ENCODE measurements at regions not wholly inside any gene's neighbourhood (a gene's known extent, or its start where the extent isn't known, plus 50 kb on each side); places are given as distances from the start of the nearest gene placed in this dataset.
"Not testable (repeated sequence)": the region's sequence is repeated elsewhere in the genome, so short reads cannot be mapped to it uniquely, and the experiment has no call there.

DNA sequence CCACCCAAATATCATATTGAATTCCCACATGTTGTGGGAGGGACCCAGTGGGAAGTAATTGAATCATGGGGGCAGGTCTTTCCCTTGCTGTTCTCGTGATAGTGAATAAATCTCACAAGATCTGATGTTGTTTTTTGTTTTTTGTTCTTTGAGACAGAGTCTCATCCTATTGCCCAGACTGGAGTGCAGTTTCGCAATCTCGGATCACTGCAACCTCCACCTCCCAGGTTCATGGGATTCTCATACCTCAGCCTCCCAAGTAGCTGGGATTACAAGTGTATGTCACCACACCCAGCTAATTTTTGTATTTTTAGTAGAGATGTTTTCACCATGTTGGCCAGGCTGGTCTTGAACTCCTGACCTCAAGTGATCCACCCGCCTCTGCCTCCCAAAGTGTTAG is 552.6 kb upstream of the VRK2 start:
- DNase-seq (ENCODE audit: low spot score), result not testable (repeated sequence)

DNA sequence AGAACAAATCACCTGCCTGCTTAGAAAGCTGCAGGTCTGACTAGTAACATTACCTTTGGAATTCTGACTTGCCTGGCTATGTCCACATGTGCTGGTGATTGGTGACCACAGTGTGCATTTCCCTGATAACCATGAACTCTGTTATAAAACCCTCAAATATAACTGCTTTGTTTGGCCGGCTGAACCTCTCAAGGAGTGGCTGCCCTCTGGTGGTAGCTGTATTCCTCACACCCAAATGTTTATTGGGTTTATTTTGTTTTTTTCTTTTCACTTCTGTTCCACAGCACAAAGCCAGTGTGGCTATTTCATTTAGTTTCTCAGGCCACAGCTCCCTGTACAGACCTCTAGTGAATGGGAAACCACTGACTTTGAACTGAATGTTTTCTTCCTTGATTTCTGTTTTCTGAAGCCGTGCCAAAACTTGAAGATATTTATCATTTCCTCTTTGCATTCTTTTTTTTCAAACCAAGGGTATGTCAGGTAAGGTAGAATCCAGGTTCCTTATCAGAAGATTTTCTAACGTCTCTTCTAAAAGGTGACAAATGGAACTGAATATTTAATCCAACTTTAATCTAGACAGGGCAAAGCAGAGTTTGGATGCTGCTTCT is 549.0 kb upstream of the VRK2 start:
- DNase-seq (ENCODE audit: low spot score), result peak; percentile 51

- DNase-seq (ENCODE audit: low spot score), result no peak
Measured at GRCh38 chr2:57504787-57505186, 541.8 kb upstream of the VRK2 start.

- no peak for DNase-seq (ENCODE audit: low spot score)
Measured at GRCh38 chr2:57509189-57509588, 537.4 kb upstream of the VRK2 start.

DNA sequence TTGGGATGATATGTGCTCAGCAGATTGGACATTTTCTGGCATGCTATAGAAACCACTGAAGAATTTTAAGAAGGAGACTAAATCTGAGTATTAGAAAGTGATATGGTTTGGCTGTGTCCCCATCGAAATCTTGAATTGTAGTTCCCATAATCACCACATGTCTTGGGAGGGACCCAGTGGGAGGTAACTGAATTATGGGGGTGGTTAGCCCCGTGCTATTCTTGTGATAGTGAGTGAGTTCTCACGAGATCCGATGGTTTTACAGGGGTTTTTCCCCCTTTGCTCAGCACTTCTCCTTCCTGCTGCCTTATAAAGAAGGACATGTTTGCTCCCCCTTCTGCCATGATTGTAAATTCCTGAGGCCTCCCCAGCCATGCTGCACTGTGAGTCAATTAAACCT is 535.9 kb upstream of the VRK2 start:
- DNase-seq (ENCODE audit: low spot score), result no peak

GRCh38 chr2:57515366-57515765 is 531.2 kb upstream of the VRK2 start:
- DNase-seq (ENCODE audit: low spot score), result no peak

DNA sequence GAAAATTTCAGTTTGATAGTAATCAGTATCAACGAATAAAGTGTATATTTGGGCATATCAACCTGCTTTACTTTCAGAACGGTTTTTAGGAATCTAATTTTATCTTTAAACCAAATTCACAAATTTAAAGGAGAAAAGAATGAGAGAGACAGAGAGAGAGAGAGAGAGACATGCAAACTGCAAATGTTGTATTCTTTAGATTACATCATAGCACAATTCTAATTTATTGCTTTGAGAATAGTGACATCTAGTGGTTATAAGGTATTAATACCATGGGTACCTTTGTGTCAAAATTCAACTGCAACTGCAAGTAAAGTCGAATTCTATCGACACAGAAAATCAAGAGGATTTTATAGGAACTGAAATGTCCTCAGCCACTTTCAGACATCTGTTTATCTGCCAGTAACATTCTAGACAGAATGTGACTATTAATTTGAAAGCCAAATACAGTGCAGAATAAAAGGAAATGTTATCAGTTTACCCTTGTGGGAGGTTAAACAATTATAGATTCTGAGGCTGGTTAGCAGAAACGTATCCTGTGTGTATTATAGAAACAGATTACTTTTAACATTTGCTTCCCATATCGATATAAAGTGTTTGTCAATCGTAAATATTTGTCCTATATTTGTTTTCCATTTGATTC is 529.8 kb upstream of the VRK2 start:
- no peak for DNase-seq (ENCODE audit: low spot score)

DNA sequence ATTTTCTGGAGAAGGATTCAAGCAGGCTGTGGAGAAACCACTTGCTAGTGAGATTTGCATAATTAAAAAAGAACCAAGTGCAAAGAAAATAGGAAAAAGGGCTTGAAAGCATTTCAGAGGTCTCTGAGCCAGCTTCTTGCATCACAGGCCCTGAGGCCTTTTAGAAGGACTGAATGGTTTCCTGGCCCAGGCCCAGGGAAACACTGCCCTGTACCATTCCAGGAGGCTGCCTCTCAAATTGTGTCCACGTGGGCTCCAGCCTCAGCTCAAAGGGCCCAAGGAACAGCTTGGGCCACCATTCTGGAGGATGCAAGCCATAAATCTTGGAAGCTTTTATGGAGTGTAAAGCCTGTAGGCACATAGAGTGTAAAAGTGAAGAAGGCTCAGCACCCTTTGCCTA is 523.3 kb upstream of the VRK2 start:
- no peak for DNase-seq (ENCODE audit: low spot score)

GRCh38 chr2:57527685-57528084 is 518.9 kb upstream of the VRK2 start:
- DNase-seq (ENCODE audit: low spot score), result no peak

GRCh38 chr2:57528499-57528898 is 518.1 kb upstream of the VRK2 start:
- DNase-seq (ENCODE audit: low spot score), result no peak

- no peak for DNase-seq (ENCODE audit: low spot score)
Measured at GRCh38 chr2:57534358-57534757, 512.2 kb upstream of the VRK2 start.

- no peak for DNase-seq (ENCODE audit: low spot score)
Measured at GRCh38 chr2:57536535-57537231, 509.9 kb upstream of the VRK2 start.

DNA sequence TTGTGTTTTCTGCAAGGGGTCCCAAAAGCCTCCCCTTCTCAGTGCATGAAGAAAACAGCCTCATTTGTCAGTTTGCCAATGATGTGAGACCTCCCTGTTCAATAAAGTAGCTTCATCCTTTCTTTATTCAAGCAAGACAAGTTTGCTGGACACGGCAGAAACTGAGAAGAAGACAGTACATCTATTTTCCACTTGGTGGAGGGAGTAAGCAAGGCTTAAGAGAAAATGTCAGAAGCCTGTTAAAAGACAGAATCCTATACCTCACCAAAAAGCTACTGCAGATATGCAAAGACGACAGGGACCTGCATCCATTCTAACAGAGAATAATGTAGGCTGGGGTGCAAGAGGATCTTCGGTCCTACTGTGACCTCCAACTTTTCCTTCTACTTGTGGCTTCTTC is 506.8 kb upstream of the VRK2 start:
- DNase-seq (ENCODE audit: low spot score), result no peak

- no peak for DNase-seq (ENCODE audit: low spot score)
Measured at GRCh38 chr2:57542081-57542480, 504.5 kb upstream of the VRK2 start.

DNA sequence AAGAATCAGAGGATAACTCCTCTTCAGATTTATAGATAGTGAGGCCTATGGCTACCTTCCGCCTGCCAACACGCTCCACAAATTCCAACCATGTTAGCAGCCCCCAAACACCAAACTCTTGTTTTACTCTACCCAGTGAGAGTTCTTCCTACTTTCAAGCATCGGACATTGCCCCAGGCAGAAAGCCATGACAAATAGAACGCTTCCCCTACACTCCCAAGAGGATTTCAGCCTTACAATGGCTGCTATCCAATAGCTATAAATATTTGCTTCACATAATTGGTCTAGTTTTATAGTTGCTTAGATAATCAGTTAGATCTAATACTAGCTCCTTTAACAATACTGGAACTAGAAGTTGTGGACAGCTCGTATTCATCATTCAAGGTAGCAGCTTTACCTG is 503.4 kb upstream of the VRK2 start:
- DNase-seq (ENCODE audit: low spot score), result no peak

DNA sequence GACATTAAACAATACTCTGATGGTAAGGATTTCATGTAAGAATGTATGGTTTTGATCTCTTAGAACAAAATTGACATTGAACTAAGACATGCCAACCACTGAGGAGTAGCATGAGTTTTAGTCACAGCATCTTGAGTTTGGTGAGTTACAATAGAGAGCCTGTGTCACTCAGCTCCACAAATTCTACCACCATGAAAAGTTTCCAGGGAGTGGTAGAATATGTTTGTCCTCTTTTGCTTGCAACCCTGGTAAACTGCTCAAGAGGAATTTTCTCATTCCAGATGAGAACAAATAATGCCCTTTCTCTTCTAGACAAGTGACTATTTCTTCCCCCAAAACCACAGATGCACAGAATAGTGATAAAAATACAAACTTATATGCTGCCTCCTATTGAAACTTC is 502.0 kb upstream of the VRK2 start:
- no peak for DNase-seq (ENCODE audit: low spot score)

- no peak for DNase-seq (ENCODE audit: low spot score)
Measured at GRCh38 chr2:57546478-57546877, 500.1 kb upstream of the VRK2 start.

GRCh38 chr2:57549642-57550102 is 496.9 kb upstream of the VRK2 start:
- no peak for DNase-seq (ENCODE audit: low spot score)

DNA sequence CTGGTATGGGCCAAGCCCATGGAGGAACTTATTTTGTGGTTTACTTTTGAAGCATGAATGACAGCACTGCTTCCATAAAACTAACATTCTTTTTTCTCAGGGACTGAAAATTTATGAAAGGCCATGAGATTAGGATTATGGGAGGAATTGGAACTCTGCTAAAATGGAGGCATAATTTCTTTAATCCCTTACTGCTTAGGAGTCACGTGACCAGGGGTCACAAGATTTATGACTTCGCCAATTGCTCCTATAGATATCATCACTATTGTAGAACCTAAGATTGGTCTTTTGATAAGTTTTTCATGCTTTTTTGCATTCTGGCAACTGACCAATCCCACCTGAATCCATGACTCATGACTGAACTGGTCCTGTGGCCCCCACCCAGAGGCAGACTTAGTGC is 495.7 kb upstream of the VRK2 start:
- no peak for DNase-seq (ENCODE audit: low spot score)

GRCh38 chr2:57552885-57553284 is 493.7 kb upstream of the VRK2 start:
- DNase-seq (ENCODE audit: low spot score), result no peak

GRCh38 chr2:57554348-57554747 is 492.3 kb upstream of the VRK2 start:
- DNase-seq (ENCODE audit: low spot score), result no peak

DNA sequence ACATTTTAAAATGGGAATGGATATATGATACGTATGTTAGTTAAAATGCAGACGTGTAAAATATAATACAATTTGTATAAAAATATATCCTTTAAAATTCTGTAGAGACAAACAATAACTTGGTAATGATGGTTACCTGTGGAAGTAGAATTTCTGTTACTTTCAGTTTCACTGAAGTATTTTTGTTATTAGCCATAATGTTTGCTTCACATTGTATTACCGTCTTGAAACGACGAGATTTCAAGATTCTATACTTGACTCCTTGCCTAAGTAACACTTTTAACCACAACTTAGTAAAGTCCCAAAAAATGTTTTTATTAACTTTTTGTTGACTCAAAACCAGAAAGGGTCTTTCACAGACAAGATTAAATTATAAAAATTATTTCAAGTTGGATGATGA is 488.3 kb upstream of the VRK2 start:
- no peak for DNase-seq (ENCODE audit: low spot score)

DNA sequence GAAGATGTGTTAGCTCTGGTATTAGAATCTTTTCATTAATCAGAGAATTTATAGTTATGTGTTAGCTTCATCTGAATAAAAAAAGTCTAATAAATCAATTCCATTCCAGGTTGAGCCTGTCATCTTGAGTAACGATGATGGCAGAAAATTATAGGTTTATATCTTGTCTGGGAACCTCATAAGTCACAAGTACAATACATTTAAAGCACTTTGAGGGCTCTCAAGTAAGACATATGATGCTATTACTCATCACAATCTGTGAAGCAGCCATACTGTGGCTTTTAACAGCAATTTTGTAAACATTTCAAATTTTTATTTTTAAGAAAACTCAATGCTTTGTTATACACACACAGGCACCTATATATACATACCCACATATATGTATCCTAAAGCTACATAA is 484.1 kb upstream of the VRK2 start:
- DNase-seq (ENCODE audit: low spot score), result no peak
